Astrocyte (in vitro differentiated cells and primary cell): ENCODE measurements at regions not wholly inside any gene's neighbourhood (a gene's known extent, or its start where the extent isn't known, plus 50 kb on each side); places are given as distances from the start of the nearest gene placed in this dataset.

ENCODE experiments used
- DNase-seq: peaks from one replicate; pipeline ENCODE4 v3.0.0-alpha.2; 2010; ENCODE audit warnings: low read depth
- FAIRE-seq: peaks from 2 replicates; lab custom pipeline; 2011; peaks lifted over from hg19 to GRCh38; lab: Jason Lieb, UNC
- H2AFZ ChIP-seq: 2 replicates; pipeline ENCODE4 v1.6.0; 2012; ENCODE audit warnings: low read depth, low read length, inconsistent platforms
- H3K27ac ChIP-seq: 2 replicates; pipeline ENCODE4 v1.5.1; 2011; ENCODE audit warnings: low read depth, low read length, inconsistent platforms
- H3K27me3 ChIP-seq: 2 replicates; pipeline ENCODE4 v1.6.0; 2011; ENCODE audit warnings: low read length, inconsistent platforms; ENCODE audit not compliant: insufficient read depth
- H3K36me3 ChIP-seq: 2 replicates; pipeline ENCODE4 v1.5.1; 2011; ENCODE audit warnings: low read length, inconsistent platforms; ENCODE audit not compliant: insufficient read depth
- H3K4me1 ChIP-seq: 2 replicates; pipeline ENCODE4 v1.5.1; 2011; ENCODE audit warnings: low read length, inconsistent platforms; ENCODE audit not compliant: insufficient read depth
- H3K4me2 ChIP-seq: 2 replicates; pipeline ENCODE4 v1.6.0; 2012; ENCODE audit warnings: low read length, inconsistent platforms
- H3K4me3 ChIP-seq: 2 replicates; pipeline ENCODE4 v1.5.1; 2011; ENCODE audit warnings: low read depth, mild to moderate bottlenecking, low read length, inconsistent platforms; ENCODE audit not compliant: insufficient read depth
- H3K79me2 ChIP-seq: 2 replicates; pipeline ENCODE4 v1.6.0; 2012; ENCODE audit warnings: mild to moderate bottlenecking, low read length, inconsistent platforms; ENCODE audit not compliant: insufficient read depth
- H3K9ac ChIP-seq: 2 replicates; pipeline ENCODE4 v1.6.0; 2012; ENCODE audit warnings: mild to moderate bottlenecking, low read length, inconsistent platforms
- H3K9me3 ChIP-seq: 2 replicates; pipeline ENCODE4 v1.5.1; 2012; ENCODE audit warnings: low read depth, mild to moderate bottlenecking, low read length, inconsistent platforms; ENCODE audit not compliant: insufficient read depth
- H4K20me1 ChIP-seq: 2 replicates; pipeline ENCODE4 v1.6.0; 2012; ENCODE audit warnings: low read length, inconsistent platforms; ENCODE audit not compliant: insufficient read depth
- H3K27ac Mint-ChIP-seq: one replicate; pipeline ENCODE4 v1.8.0; 2021; ENCODE audit warnings: mild to moderate bottlenecking, mixed read lengths; ENCODE audit not compliant: unreplicated experiment
- H3K27me3 Mint-ChIP-seq: one replicate; pipeline ENCODE4 v1.8.0; 2021; ENCODE audit warnings: low read depth, mixed read lengths; ENCODE audit not compliant: unreplicated experiment
- H3K36me3 Mint-ChIP-seq: one replicate; pipeline ENCODE4 v1.8.0; 2021; ENCODE audit warnings: low read depth, mixed read lengths; ENCODE audit not compliant: unreplicated experiment
- H3K4me1 Mint-ChIP-seq: one replicate; pipeline ENCODE4 v1.8.0; 2021; ENCODE audit warnings: low read depth, mixed read lengths; ENCODE audit not compliant: unreplicated experiment
- H3K4me3 Mint-ChIP-seq: one replicate; pipeline ENCODE4 v1.8.0; 2021; ENCODE audit warnings: mild to moderate bottlenecking, moderate library complexity, mixed read lengths; ENCODE audit not compliant: unreplicated experiment
- H3K9me3 Mint-ChIP-seq: one replicate; pipeline ENCODE4 v1.8.0; 2021; ENCODE audit warnings: mild to moderate bottlenecking, mixed read lengths; ENCODE audit not compliant: unreplicated experiment
- EZH2 ChIP-seq: IDR thresholded peaks from 2 replicates; pipeline ENCODE4 v1.6.1; 2012; ENCODE audit warnings: mild to moderate bottlenecking, low read length, inconsistent platforms; ENCODE audit not compliant: insufficient read depth
- TF ChIP-seq, protein P1 (sequence below): IDR thresholded peaks from 2 replicates; pipeline ENCODE4 v1.5.1; 2011; ENCODE audit warnings: low read depth, mild to moderate bottlenecking, inconsistent platforms, low read length, moderate library complexity; ENCODE audit not compliant: insufficient read depth

- Histone ChIP-seq H3K27ac (no peak overlapping the region), H3K27me3 (peaks cover 4% of the 10 kb centered on the region), H3K79me2 (no peaks in the 10 kb centered on the region), H3K9me3 (no peaks in the 10 kb centered on the region), H3K4me1 (peaks cover 4% of the 10 kb centered on the region), H3K9ac (no peak overlapping the region), H2AFZ (no peak overlapping the region), H4K20me1 (no peaks in the 10 kb centered on the region), H3K4me2 (no peak overlapping the region), H3K4me3 (no peak overlapping the region), H3K36me3 (no peaks in the 10 kb centered on the region)
- no peak overlapping the region for H3K27ac Mint-ChIP-seq
- H3K27me3 Mint-ChIP-seq, result peaks cover 26% of the 10 kb centered on the region
- TF ChIP-seq, protein P1, sequence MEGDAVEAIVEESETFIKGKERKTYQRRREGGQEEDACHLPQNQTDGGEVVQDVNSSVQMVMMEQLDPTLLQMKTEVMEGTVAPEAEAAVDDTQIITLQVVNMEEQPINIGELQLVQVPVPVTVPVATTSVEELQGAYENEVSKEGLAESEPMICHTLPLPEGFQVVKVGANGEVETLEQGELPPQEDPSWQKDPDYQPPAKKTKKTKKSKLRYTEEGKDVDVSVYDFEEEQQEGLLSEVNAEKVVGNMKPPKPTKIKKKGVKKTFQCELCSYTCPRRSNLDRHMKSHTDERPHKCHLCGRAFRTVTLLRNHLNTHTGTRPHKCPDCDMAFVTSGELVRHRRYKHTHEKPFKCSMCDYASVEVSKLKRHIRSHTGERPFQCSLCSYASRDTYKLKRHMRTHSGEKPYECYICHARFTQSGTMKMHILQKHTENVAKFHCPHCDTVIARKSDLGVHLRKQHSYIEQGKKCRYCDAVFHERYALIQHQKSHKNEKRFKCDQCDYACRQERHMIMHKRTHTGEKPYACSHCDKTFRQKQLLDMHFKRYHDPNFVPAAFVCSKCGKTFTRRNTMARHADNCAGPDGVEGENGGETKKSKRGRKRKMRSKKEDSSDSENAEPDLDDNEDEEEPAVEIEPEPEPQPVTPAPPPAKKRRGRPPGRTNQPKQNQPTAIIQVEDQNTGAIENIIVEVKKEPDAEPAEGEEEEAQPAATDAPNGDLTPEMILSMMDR, result no peak
- TF ChIP-seq EZH2, result no peak
- H3K4me3 Mint-ChIP-seq, result no peak overlapping the region
- peaks cover 2% of the 10 kb centered on the region for H3K4me1 Mint-ChIP-seq
- peaks cover 8% of the 10 kb centered on the region for H3K9me3 Mint-ChIP-seq
- DNase-seq (no peak), FAIRE-seq (no peak)
- no peaks in the 10 kb centered on the region for H3K36me3 Mint-ChIP-seq
These were observed 61.5 kb downstream of the ZIC5 start for GRCh38 chr13:99909836-99910619.

DNA sequence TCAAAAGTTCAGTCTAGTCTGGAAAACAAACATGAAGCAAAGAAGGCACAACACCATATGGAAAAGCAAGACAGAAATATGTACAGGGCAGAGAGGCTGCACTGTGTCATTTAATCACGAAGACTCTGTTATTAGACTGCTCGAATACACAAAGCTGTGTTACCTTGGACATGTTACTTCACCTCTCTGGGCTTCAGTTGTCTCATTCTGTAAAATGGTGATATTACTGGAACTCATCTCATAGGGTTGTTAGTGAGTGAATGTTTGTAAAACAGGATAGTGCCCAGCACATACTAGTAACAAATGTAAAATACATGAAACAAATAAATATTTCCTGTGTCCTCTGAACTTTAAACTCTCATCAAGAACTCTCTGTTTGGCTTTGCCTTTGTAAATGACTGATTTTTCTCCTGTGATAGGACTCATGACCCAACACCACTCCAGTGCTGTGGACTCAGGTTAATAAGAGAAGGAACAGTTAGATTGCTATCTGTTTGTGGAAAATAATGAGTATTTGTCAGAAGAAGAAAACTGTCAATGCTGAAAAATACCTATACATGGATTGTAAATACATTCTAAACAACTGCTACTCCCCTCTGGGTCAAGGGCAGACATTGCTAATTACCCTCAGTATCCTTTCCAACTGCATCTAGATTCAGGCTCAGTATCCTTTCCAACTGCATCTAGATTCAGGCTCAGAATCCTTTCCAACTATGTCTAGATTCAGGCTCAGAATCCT lies 62.3 kb downstream of the ZIC5 start:
- no peaks in the 10 kb centered on the region for H3K36me3 ChIP-seq
- peaks cover 8% of the 10 kb centered on the region for H3K9me3 Mint-ChIP-seq
- H3K4me2 ChIP-seq, result no peak overlapping the region
- peaks cover 2% of the 10 kb centered on the region for H3K4me1 Mint-ChIP-seq
- peaks cover 22% of the 10 kb centered on the region for H3K27me3 Mint-ChIP-seq
- no peaks in the 10 kb centered on the region for H4K20me1 ChIP-seq
- FAIRE-seq, result no peak
- no peak overlapping the region for H3K4me3 Mint-ChIP-seq
- no peak overlapping the region for H2AFZ ChIP-seq
- H3K4me3 ChIP-seq, result no peak overlapping the region
- no peak overlapping the region for H3K9ac ChIP-seq
- TF ChIP-seq, protein P1, result no peak
- TF ChIP-seq EZH2, result no peak
- peaks cover 4% of the 10 kb centered on the region for H3K27me3 ChIP-seq
- H3K27ac ChIP-seq, result no peak overlapping the region
- no peak overlapping the region for H3K27ac Mint-ChIP-seq
- no peak for DNase-seq
- H3K4me1 ChIP-seq, result peaks cover 4% of the 10 kb centered on the region
- H3K36me3 Mint-ChIP-seq, result no peaks in the 10 kb centered on the region
- no peaks in the 10 kb centered on the region for H3K79me2 ChIP-seq
- no peaks in the 10 kb centered on the region for H3K9me3 ChIP-seq
